Uterus (tissue), 2 donors: ENCODE measurements at regions not wholly inside any gene's neighbourhood (a gene's known extent, or its start where the extent isn't known, plus 50 kb on each side); places are given as distances from the start of the nearest gene placed in this dataset.

Source experiments
- POLR2A ChIP-seq, 2 donors: fragments of 450-650 bp; IDR thresholded peaks; one replicate each; pipeline ENCODE4 v1.6.1; 2016; ENCODE audit warnings: antibody characterized with exemption in 2 of 2, mild to moderate bottlenecking in 1 of 2, moderate library complexity in 1 of 2
- TF ChIP-seq, protein P1 (sequence below), 4 experiments: fragments of 200-600 bp in 2 of 4; fragments of 450-650 bp in 2 of 4; sonication (generic) in 2 of 4; IDR thresholded peaks; one replicate each; pipeline ENCODE4 v1.5.1; 2016 to 2019; ENCODE audit warnings: antibody characterized with exemption in 4 of 4, mild to moderate bottlenecking in 2 of 4, moderate library complexity in 1 of 4

DNA sequence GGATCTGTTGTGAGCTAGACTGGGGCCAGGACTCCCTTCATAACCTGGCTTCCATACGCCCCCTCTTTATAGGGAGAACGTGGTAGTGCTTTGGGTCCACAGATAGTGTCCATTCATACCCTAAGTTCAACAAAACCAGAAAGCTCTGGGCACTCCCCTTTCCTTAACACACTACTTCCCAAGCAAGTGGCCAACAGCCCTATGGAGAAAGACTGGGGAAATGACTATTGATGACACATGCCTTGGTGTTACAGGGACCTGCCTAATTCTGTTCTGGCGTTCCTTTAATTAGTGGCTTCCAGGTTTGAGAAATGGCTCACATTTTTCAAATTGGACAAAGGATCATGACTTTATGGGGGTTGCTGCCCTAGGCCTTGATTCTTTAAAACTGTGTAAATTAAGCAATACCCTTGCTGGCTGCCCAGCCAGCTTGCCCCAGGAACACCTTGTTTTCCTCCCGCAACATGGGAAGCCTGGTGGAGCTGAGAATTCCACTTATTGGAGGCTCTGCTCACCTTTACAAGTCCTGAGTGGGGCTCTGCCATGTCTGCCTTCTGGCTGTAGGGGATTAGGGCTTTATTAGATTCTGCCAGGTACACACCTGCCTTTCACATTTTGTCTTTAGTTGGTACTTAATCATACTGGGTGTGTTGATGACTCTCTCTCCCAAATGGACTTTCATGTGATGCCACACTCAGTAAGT, 61.1 kb downstream of the RGS12 start:
- TF ChIP-seq, protein P1, sequence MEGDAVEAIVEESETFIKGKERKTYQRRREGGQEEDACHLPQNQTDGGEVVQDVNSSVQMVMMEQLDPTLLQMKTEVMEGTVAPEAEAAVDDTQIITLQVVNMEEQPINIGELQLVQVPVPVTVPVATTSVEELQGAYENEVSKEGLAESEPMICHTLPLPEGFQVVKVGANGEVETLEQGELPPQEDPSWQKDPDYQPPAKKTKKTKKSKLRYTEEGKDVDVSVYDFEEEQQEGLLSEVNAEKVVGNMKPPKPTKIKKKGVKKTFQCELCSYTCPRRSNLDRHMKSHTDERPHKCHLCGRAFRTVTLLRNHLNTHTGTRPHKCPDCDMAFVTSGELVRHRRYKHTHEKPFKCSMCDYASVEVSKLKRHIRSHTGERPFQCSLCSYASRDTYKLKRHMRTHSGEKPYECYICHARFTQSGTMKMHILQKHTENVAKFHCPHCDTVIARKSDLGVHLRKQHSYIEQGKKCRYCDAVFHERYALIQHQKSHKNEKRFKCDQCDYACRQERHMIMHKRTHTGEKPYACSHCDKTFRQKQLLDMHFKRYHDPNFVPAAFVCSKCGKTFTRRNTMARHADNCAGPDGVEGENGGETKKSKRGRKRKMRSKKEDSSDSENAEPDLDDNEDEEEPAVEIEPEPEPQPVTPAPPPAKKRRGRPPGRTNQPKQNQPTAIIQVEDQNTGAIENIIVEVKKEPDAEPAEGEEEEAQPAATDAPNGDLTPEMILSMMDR (IDR thresholded peaks at IDR 0.05): no peak
- no peak for TF ChIP-seq POLR2A (IDR thresholded peaks at IDR 0.05)
